Cardiac septum (tissue), 1 donor: ENCODE measurements at regions not wholly inside any gene's neighbourhood (a gene's known extent, or its start where the extent isn't known, plus 50 kb on each side); places are given as distances from the start of the nearest gene placed in this dataset.
"Not testable (repeated sequence)": the region's sequence is repeated elsewhere in the genome, so short reads cannot be mapped to it uniquely, and the experiment has no call there.

ENCODE experiments used
- DNase-seq: peaks from one replicate; pipeline ENCODE4 v3.0.0-alpha.2; 2020; ENCODE audit warnings: low spot score
- intact Hi-C: fragments of 100-400 bp; cut with DNase I; formaldehyde crosslinking; loops from one replicate; pipeline ENCODE4 v1.14.0; 2022
- donor health status: DM: no; HTN: no; CAD: no.

- no peak for DNase-seq
- intact Hi-C loops = no loop called here
Observed at GRCh38 chrX:63475200-63475599, 124.1 kb upstream of the SPIN4 start.

DNA sequence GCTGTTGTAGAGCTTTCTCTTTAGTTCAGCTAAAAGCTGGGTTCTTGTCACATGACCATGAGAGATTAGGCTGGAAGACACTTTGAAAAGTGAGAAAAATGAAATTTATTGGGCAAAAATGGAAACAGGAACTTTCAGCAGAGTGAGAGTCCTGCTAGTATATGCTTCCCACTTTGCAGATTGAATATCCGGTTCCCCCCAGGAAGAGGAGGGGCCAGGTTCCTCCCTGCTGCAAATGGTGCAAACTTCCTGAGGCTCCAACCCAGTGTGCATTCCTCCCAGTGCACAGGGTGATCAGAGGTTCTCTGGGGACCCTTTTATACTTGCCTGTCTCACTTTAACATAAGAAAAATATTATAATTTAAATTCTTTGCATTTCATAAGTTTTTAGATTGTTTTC is 119.9 kb upstream of the SPIN4 start:
- DNase-seq = no peak
- intact Hi-C loops = no loop called here

GRCh38 chrX:63470506-63470905 is 119.4 kb upstream of the SPIN4 start:
- DNase-seq = no peak

DNA sequence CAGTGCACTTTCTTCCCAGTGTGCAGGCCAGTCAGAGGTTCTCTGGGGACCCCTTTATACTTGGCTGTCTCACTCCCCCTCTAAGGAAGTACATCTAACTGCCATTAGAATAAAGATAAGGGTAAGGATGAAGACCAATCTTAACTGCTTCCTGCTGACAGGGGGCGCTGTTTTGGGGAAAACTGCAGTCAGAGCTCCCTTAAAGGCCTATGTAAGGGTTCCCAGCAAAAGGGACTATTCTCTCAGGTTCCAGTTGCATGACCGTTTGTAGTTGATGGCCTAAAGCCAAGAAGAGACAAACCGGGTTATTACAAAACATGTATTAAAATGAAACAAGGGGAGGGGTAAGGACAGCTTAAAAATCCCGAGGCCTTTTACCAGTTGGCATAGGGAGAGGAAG is 115.6 kb upstream of the SPIN4 start:
- DNase-seq = no peak
- intact Hi-C loops = no loop called here

More at GRCh38 chrX:63470506-63470905, 119.4 kb upstream of the SPIN4 start:
- intact Hi-C loops = no loop called here

- DNase-seq = no peak
- intact Hi-C loops = no loop called here
Observed at GRCh38 chrX:63458981-63459380, 107.8 kb upstream of the SPIN4 start.

- intact Hi-C loops = no loop called here
- DNase-seq = no peak
Observed at GRCh38 chrX:63453571-63453970, 102.4 kb upstream of the SPIN4 start.

GRCh38 chrX:63441717-63442116 is 90.6 kb upstream of the SPIN4 start:
- intact Hi-C loops = no loop called here
- no peak for DNase-seq

DNA sequence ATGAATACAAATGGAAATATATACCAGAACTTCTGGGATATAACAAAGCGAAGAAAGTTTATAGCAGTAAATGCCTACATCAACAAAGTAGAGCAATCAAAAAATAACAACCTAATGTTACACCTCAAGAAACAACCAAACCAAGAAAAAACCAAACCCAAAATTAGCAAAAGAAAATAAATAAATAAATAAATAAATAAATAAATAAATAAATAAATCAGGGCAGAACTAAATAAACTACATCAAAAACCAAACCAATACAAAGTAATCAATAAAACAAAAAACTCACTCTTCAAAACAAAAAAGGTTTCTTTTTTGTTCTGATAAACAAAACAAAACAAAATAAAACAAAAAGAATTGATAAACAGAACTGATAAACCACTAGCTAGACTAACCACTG is 88.4 kb upstream of the SPIN4 start:
- intact Hi-C loops = no loop called here
- DNase-seq = no peak

- intact Hi-C loops = no loop called here
- no peak for DNase-seq
Observed at GRCh38 chrX:63436865-63437264, 85.7 kb upstream of the SPIN4 start.

DNA sequence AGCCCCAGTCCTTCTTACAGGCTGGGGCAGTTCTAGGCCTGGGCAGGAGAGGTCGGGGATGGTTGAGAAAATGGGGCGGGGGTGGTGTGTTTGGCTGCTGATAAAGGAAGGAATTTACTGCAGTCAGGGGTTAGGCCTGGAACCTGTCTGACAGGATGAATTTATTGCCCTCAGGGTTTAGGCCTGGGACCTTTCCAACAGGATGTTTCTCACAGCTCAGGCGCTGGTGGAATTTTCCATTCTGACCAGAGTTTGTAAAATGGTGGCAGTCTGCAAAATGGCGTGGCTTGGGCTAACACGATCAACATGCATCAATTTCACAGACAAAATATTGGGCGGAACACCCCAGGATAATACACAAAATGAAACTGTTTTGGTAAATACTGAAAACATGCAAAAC is 83.5 kb upstream of the SPIN4 start:
- no peak for DNase-seq
- intact Hi-C loops = no loop called here

DNA sequence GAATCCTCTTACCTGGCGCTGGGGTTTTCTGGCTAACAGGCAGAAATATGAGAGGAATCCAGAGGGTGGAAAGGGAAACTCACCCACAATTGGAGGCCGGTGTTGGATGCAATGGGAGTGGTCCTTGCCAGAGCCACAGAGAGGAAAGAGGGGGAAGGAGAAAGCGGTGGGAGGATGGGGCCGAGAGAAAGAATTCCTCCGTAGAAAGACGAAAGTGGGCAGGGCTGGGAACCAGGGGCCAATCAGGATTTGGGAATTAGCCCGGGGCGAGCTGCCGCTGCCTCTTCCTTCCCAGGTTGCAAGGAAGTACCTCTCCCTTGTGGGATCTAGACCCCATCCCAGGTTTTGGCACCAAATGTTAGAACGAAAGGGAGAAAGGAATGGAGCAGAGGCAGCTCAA is 83.1 kb upstream of the SPIN4 start:
- intact Hi-C loops = no loop called here

GRCh38 chrX:63430026-63430425 is 78.9 kb upstream of the SPIN4 start:
- intact Hi-C loops = no loop called here
- no peak for DNase-seq

More for the DNA sequence above, 83.1 kb upstream of the SPIN4 start:
- no peak for DNase-seq

DNA sequence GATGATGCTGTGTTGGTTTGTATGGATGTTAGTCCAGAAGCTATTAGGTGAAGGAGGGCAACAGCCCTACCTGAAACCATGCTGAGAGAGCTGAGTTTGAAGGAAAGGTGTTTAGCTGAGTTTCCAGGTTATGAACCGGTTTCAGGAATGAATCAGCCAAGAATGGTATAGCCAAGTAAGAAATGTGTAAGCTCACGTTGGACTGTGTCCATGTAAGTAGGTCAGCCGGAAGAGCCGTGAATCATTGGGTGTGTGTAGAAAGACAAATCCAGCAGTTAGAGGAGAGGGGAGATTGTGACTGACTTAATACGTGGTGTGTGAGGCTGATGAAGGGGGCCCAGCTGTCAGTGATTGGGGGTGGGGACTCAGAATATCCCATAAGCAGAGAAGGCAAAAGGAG is 77.2 kb upstream of the SPIN4 start:
- intact Hi-C loops = no loop called here
- DNase-seq = no peak

DNA sequence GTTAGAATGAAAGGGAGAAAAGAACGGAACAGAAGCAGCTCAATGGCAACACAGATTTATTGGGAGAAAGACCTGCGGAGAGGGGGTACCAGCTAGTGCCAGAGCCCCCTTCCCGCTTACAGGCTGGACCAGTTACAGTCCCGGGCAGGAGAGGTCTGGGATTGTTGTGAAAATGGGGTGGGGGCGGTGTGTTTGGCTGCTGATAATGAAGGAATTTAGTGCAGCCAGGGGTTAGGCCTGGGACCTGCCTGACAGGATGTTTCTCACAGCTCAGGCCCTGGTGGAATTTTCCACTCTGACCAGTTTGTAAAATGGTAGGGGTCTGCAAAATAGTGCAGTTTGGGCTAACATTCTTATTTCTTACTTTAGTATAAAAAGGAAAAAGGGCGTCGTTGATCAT is 75.4 kb upstream of the SPIN4 start:
- no peak for DNase-seq
- intact Hi-C loops = no loop called here

- no peak for DNase-seq
- intact Hi-C loops = no loop called here
Observed at GRCh38 chrX:63424063-63424462, 72.9 kb upstream of the SPIN4 start.

DNA sequence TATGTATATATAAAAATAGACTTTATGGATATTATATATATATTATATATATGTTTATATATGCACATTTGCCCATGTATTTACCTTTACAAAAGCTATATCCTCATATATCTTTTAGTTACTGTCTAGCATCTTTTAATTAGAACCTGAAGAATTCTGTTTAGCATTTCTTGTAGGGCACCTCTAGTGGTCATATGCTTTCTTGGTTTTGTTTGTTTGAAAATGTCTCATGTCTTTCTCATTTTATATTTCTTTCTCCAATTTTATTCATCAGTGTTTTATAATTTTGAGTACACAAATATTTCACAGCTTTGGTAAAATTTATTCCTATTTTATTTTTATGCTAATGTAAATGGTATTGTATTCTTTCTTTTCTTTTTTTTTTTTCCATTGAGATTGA is 70.3 kb upstream of the SPIN4 start:
- DNase-seq = no peak
- intact Hi-C loops = no loop called here

- intact Hi-C loops = no loop called here
- no peak for DNase-seq
Observed at GRCh38 chrX:63418211-63418610, 67.1 kb upstream of the SPIN4 start.

GRCh38 chrX:63417649-63418048 is 66.5 kb upstream of the SPIN4 start:
- intact Hi-C loops = no loop called here

DNA sequence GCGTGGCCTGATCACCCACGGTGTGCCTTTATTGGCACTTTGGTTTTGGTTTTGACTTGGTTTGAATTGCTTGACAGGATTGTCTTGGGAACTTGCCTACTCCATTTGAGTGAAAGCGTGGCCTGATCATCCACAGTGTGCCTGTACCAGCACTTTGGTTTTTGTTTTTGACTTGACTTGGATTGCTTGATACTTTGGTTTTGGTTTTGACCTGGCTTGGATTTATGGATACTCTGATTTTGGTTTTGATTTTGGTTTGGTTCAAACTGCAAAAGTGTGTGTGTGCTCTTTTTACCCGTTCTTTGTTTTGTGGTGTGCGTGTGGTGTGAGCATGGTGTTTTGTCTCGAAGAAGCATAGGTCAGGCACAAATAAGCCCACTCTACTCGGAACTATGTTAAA is 58.8 kb upstream of the SPIN4 start:
- intact Hi-C loops, DNase-seq: not testable (repeated sequence)

More at GRCh38 chrX:63417649-63418048, 66.5 kb upstream of the SPIN4 start:
- no peak for DNase-seq

DNA sequence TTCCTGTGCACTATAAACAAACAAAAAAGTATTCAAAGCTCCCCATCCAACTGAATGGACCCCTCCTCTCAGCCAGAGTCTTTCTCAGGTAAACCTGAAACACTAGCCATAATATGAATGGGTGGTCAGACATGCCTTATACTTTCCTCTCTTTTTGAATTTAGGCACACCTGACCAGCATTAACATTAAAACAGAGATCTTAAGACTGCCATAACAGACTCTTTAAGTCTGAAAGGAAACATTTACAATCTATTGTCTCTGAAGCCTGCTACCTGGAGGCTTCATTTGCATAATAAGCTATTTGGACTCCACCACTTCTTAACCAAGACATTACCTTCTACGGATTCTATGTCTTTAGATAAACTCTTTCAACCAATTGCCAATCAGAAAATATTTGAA is 56.9 kb upstream of the SPIN4 start:
- no peak for DNase-seq
- intact Hi-C loops = no loop called here

GRCh38 chrX:63404332-63404731 is 53.2 kb upstream of the SPIN4 start:
- no peak for DNase-seq
- intact Hi-C loops = no loop called here

DNA sequence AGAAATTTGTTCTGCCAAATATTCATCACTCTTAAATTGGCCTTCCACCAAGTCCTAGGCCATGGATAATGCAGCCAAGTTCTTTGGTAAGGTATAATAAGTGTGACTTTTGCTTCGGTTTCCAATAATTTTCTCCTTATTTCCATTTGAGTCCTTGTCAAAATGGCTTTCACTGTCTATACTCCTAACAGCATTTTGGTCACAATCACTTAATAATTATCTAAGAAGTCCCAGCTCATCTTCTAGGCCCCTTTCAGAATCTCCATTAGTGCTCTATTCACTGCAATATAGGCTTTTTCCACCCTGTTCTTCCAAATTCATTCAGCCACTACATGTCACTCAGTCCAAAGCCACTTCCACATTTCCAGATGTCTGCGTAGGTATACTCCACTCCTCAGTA is 51.0 kb upstream of the SPIN4 start:
- intact Hi-C loops = no loop called here
- DNase-seq = no peak
